ENCODE measurements at regions not wholly inside any gene's neighbourhood (a gene's known extent, or its start where the extent isn't known, plus 50 kb on each side); places are given as distances from the start of the nearest gene placed in this dataset.

- Histone ChIP-seq H3K4me1 (ENCODE audit: control insufficient read depth, insufficient read depth, low read length) (no peaks in the 10 kb centered on the region), H3K79me2 (ENCODE audit: control insufficient read depth, insufficient read depth, low read length) (no peaks in the 10 kb centered on the region), H3K9ac (ENCODE audit: control insufficient read depth, insufficient read depth, low read length) (no peak overlapping the region), H4K20me1 (ENCODE audit: control insufficient read depth, insufficient read depth) (no peaks in the 10 kb centered on the region), H3K4me2 (ENCODE audit: control insufficient read depth, insufficient read depth) (no peak overlapping the region), H3K27ac (ENCODE audit: control insufficient read depth, insufficient read depth) (no peak overlapping the region), H3K4me3 (no peak overlapping the region), H2AFZ (ENCODE audit: control insufficient read depth, low read depth, low read length) (no peak overlapping the region), H3K27me3 (replicated peaks in 1 of 2; ENCODE audit: control insufficient read depth in 2 of 2, insufficient read depth in 2 of 2, low read length in 1 of 2) (no peaks in the 10 kb centered on the region), H3K9me3 (replicated peaks; ENCODE audit: control insufficient read depth, insufficient read depth, low read length) (no peaks in the 10 kb centered on the region; the same call in 2 of the 3 replicates), H3K36me3 (ENCODE audit: control insufficient read depth in 2 of 2, insufficient read depth in 2 of 2, low read length in 1 of 2) (no peaks in the 10 kb centered on the region)
- SMC1A ChIA-PET (ENCODE audit: uncharacterized antibody, unreplicated experiment), result interaction anchor here (0.9 to 1.0 kb wide), 2 partner anchors 57 kb away, joined by 3 read pairs; no protein-coding TSS in a partner anchor
- TF ChIP-seq NBN (IDR thresholded peaks at IDR 0.05), result no peak
- TF ChIP-seq ZBTB4 (CRISPR knock-in tag; IDR thresholded peaks at IDR 0.05), result no peak
- no peak for TF ChIP-seq BCL11A (IDR thresholded peaks at IDR 0.05; ENCODE audit: low read depth, low read length)
- no peak for TF ChIP-seq JUNB (IDR thresholded peaks at IDR 0.05)
- TF ChIP-seq RUNX3 (IDR thresholded peaks at IDR 0.05; ENCODE audit: low read length), result no peak
- BruUV-seq (replicated peaks), result no TSS peak
- ATAC-seq (peak; percentile 27), FAIRE-seq (no peak), DNase-seq (ENCODE audit: low read depth, low spot score) (no peak)
- 60% methylated on average over 2 of the region's 2 CpGs for WGBS (ENCODE audit: insufficient coverage, insufficient replicate concordance, low lambda C conversion rate, missing lambda C conversion rate)
- in situ Hi-C loops (cut with MboI), result no loop called here
- intact Hi-C loops (cut with micrococcal nuclease; ENCODE audit: unreplicated experiment), result no loop called here
- RAD21 ChIA-PET (ENCODE audit: unreplicated experiment), result interaction anchor here (1.0 to 1.5 kb wide), 2 partner anchors 25 to 38 kb away, joined by 3 read pairs; no protein-coding TSS in a partner anchor
- POLR2A ChIA-PET, result no interaction called here
- CTCF ChIA-PET, result interaction anchor here (0.7 to 2.3 kb wide), 4 partner anchors 9 to 57 kb away, joined by 3 to 7 read pairs (median 4); no protein-coding TSS in a partner anchor
Observed at GRCh38 chr13:79621902-79622301, 140.9 kb downstream of the NDFIP2 start.

Measured in GM12878 (cell line).